ENCODE measurements at regions not wholly inside any gene's neighbourhood (a gene's known extent, or its start where the extent isn't known, plus 50 kb on each side); places are given as distances from the start of the nearest gene placed in this dataset.

DNA sequence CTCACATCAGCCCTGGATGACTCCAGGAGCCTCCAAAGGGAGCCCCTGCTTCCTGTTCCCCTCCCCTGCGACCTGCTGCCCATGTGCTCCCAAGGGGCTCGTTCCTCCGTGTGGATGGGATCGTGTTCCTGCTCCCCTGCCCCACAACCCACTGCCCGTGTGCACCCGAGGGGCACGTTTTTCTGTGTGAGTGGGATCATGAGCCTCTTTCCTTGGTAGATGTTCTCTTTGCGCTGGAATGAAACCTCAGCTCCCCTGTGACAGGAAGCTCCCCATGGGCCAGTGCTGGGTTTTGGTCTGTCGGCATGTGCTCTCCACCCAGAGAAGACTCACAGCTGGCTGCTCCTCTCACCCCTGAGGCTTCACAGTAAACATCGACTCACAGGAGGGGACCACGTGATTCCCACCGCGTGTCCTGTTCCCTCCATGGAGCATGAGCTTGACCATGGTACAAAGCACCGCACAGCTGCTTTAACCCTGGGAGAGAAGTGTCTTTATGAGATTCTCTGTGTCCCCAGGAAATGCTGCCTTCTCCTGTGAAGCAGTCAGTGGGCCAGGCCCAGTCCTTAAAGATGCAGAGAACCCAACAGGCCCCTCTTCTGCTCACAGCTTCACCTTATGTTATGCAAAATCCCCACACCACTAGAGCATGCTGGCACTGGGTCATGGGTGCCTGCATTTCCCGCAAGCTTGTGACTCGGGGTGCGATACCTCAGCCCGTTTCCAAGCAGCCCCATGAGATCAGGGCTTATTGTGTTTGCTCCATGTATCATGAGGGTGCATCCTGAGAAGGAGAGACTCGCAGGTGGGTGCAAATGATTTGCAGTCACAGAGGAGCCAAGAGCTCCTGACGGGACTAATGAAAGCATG is 215.1 kb downstream of the ERMARD start:
- TF ChIP-seq TCF7 (CRISPR knock-in tag; IDR thresholded peaks at IDR 0.05; ENCODE audit: low read depth): no peak
- TF ChIP-seq, protein P1, sequence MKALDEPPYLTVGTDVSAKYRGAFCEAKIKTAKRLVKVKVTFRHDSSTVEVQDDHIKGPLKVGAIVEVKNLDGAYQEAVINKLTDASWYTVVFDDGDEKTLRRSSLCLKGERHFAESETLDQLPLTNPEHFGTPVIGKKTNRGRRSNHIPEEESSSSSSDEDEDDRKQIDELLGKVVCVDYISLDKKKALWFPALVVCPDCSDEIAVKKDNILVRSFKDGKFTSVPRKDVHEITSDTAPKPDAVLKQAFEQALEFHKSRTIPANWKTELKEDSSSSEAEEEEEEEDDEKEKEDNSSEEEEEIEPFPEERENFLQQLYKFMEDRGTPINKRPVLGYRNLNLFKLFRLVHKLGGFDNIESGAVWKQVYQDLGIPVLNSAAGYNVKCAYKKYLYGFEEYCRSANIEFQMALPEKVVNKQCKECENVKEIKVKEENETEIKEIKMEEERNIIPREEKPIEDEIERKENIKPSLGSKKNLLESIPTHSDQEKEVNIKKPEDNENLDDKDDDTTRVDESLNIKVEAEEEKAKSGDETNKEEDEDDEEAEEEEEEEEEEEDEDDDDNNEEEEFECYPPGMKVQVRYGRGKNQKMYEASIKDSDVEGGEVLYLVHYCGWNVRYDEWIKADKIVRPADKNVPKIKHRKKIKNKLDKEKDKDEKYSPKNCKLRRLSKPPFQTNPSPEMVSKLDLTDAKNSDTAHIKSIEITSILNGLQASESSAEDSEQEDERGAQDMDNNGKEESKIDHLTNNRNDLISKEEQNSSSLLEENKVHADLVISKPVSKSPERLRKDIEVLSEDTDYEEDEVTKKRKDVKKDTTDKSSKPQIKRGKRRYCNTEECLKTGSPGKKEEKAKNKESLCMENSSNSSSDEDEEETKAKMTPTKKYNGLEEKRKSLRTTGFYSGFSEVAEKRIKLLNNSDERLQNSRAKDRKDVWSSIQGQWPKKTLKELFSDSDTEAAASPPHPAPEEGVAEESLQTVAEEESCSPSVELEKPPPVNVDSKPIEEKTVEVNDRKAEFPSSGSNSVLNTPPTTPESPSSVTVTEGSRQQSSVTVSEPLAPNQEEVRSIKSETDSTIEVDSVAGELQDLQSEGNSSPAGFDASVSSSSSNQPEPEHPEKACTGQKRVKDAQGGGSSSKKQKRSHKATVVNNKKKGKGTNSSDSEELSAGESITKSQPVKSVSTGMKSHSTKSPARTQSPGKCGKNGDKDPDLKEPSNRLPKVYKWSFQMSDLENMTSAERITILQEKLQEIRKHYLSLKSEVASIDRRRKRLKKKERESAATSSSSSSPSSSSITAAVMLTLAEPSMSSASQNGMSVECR (CRISPR knock-in tag; IDR thresholded peaks at IDR 0.05; ENCODE audit: borderline replicate concordance): no peak
- no peak for TF ChIP-seq FOXP1 (CRISPR knock-in tag; IDR thresholded peaks at IDR 0.05; ENCODE audit: borderline replicate concordance)
- TF ChIP-seq, protein P2, sequence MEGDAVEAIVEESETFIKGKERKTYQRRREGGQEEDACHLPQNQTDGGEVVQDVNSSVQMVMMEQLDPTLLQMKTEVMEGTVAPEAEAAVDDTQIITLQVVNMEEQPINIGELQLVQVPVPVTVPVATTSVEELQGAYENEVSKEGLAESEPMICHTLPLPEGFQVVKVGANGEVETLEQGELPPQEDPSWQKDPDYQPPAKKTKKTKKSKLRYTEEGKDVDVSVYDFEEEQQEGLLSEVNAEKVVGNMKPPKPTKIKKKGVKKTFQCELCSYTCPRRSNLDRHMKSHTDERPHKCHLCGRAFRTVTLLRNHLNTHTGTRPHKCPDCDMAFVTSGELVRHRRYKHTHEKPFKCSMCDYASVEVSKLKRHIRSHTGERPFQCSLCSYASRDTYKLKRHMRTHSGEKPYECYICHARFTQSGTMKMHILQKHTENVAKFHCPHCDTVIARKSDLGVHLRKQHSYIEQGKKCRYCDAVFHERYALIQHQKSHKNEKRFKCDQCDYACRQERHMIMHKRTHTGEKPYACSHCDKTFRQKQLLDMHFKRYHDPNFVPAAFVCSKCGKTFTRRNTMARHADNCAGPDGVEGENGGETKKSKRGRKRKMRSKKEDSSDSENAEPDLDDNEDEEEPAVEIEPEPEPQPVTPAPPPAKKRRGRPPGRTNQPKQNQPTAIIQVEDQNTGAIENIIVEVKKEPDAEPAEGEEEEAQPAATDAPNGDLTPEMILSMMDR (IDR thresholded peaks at IDR 0.05): no peak
- no peak for TF ChIP-seq ZBTB21 (CRISPR knock-in tag; IDR thresholded peaks at IDR 0.05; ENCODE audit: borderline replicate concordance)
- no peak for TF ChIP-seq CREB1 (CRISPR knock-in tag; IDR thresholded peaks at IDR 0.05)
- no peak for TF ChIP-seq ZNF232 (CRISPR knock-in tag; IDR thresholded peaks at IDR 0.05)
- TF ChIP-seq, protein P3, sequence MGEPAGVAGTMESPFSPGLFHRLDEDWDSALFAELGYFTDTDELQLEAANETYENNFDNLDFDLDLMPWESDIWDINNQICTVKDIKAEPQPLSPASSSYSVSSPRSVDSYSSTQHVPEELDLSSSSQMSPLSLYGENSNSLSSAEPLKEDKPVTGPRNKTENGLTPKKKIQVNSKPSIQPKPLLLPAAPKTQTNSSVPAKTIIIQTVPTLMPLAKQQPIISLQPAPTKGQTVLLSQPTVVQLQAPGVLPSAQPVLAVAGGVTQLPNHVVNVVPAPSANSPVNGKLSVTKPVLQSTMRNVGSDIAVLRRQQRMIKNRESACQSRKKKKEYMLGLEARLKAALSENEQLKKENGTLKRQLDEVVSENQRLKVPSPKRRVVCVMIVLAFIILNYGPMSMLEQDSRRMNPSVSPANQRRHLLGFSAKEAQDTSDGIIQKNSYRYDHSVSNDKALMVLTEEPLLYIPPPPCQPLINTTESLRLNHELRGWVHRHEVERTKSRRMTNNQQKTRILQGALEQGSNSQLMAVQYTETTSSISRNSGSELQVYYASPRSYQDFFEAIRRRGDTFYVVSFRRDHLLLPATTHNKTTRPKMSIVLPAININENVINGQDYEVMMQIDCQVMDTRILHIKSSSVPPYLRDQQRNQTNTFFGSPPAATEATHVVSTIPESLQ (CRISPR knock-in tag; IDR thresholded peaks at IDR 0.05): no peak
- no peak for TF ChIP-seq MYBL2 (CRISPR knock-in tag; IDR thresholded peaks at IDR 0.05)
- TF ChIP-seq, protein P4, sequence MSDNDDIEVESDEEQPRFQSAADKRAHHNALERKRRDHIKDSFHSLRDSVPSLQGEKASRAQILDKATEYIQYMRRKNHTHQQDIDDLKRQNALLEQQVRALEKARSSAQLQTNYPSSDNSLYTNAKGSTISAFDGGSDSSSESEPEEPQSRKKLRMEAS (CRISPR knock-in tag; IDR thresholded peaks at IDR 0.05): no peak
- no peak for TF ChIP-seq TP53 (CRISPR knock-in tag; IDR thresholded peaks at IDR 0.05)

Data from WTC11 (cell line).